OCI-LY7 (cell line): ENCODE measurements at regions not wholly inside any gene's neighbourhood (a gene's known extent, or its start where the extent isn't known, plus 50 kb on each side); places are given as distances from the start of the nearest gene placed in this dataset.

Source experiments
- BruUV-seq: library from RNA; stranded (reverse); fragments of 400-500 nt; replicated peaks from 2 replicates; lab custom pipeline; 2021; lab: Mats Ljungman, UMichigan
- CTCF ChIA-PET: fragments of 300-600 bp; sonication (Branson Sonifier 250); formaldehyde crosslinking; loops from one replicate; lab custom pipeline; 2022; ENCODE audit warnings: antibody characterized with exemption; ENCODE audit not compliant: unreplicated experiment; lab: Charles Lee
- POLR2A ChIA-PET: fragments of 300-600 bp; sonication (Branson Sonifier 250); formaldehyde crosslinking; loops from one replicate; lab custom pipeline; 2022; ENCODE audit warnings: antibody characterized with exemption; lab: Charles Lee
- DNase-seq: peaks from one replicate; pipeline ENCODE4 v3.0.0-alpha.2; 2015; ENCODE audit warnings: low spot score
- H2AFZ ChIP-seq: fragments of 200-600 bp; sonication (generic), shearing (Covaris generic); 2 replicates; pipeline ENCODE4 v1.6.1; 2014; ENCODE audit warnings: mild to moderate bottlenecking, antibody characterized with exemption, low read length, moderate library complexity
- H3K27ac ChIP-seq: fragments of 200-600 bp; sonication (generic); 2 replicates; pipeline ENCODE4 v1.5.1; 2014; ENCODE audit warnings: mixed run types, low read depth, mild to moderate bottlenecking, moderate library complexity, low read length, inconsistent platforms; ENCODE audit not compliant: poor library complexity, severe bottlenecking
- H3K36me3 ChIP-seq: fragments of 200-600 bp; sonication (generic); 2 replicates; pipeline ENCODE4 v1.6.1; 2014; ENCODE audit warnings: mild to moderate bottlenecking, antibody characterized with exemption, low read length, moderate library complexity, mixed read lengths; ENCODE audit not compliant: insufficient read depth
- H3K4me1 ChIP-seq: fragments of 200-600 bp; sonication (generic); 2 replicates; pipeline ENCODE4 v1.5.1; 2014; ENCODE audit warnings: mild to moderate bottlenecking, low read length; ENCODE audit not compliant: insufficient read depth, poor library complexity, severe bottlenecking
- H3K4me2 ChIP-seq: fragments of 200-600 bp; sonication (generic); 2 replicates; pipeline ENCODE4 v1.6.1; 2014; ENCODE audit warnings: mild to moderate bottlenecking, low read length
- H3K4me3 ChIP-seq: fragments of 200-600 bp; sonication (generic); 2 replicates; pipeline ENCODE4 v1.5.1; 2014; ENCODE audit warnings: mild to moderate bottlenecking, low read depth, low read length; ENCODE audit not compliant: poor library complexity, severe bottlenecking
- H3K79me2 ChIP-seq: fragments of 200-600 bp; sonication (generic); 2 replicates; pipeline ENCODE4 v1.6.1; 2016; ENCODE audit warnings: low read depth, mild to moderate bottlenecking, low read length, moderate library complexity, mixed read lengths; ENCODE audit not compliant: insufficient read depth
- H3K9me2 ChIP-seq: fragments of 200-600 bp; sonication (generic); 2 replicates; pipeline ENCODE4 v1.6.1; 2016; ENCODE audit warnings: mild to moderate bottlenecking, low read length, mixed read lengths; ENCODE audit not compliant: insufficient read depth
- H3K9me3 ChIP-seq: fragments of 200-600 bp; sonication (generic); 2 replicates; pipeline ENCODE4 v1.6.1; 2014; ENCODE audit warnings: mild to moderate bottlenecking, mixed run types, low read length, mixed read lengths
- H4K20me1 ChIP-seq: fragments of 200-600 bp; sonication (generic); 2 replicates; pipeline ENCODE4 v1.6.1; 2014; ENCODE audit warnings: mild to moderate bottlenecking, antibody characterized with exemption, low read length, moderate library complexity, mixed read lengths; ENCODE audit not compliant: insufficient read depth
- EZH2phosphoT487 ChIP-seq: fragments of 200-600 bp; sonication (generic); IDR thresholded peaks from 2 replicates; pipeline ENCODE4 v1.6.1; 2018; ENCODE audit warnings: low read depth, borderline replicate concordance, mild to moderate bottlenecking, mixed run types, antibody characterized with exemption, low read length, moderate library complexity, mixed read lengths
- intact Hi-C: fragments of 100-400 bp; cut with micrococcal nuclease; formaldehyde crosslinking; loops from one replicate; pipeline ENCODE4 v1.10.0; 2022; ENCODE audit not compliant: unreplicated experiment
- TF ChIP-seq, protein P1 (sequence below): fragments of 200-600 bp; sonication (generic); conservative IDR thresholded peaks from 2 replicates; pipeline ENCODE4 v1.5.1; 2014; ENCODE audit warnings: mild to moderate bottlenecking, antibody characterized with exemption, low read length, moderate library complexity, mixed read lengths

DNA sequence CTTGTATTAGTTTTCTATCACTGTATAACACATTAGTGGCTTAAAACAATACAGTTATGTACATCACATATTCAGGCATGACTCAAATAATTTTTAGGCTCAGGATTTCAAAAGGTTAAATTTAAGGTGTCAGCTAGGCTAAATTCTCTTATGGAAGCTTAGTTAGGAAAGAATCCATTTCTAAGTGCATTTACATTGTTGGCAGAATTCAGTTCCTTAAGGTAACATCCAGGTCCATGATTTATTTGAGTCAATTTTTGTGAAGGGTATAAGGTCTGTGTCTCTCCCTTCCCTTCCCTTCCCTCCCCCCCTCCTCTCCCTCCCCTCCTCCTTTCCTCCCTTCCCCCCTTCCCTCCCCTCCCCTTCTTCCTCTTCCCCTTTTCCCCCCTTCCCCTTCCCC, 399.0 kb upstream of the CNTN5 start:
- H3K4me3 ChIP-seq, result no peak overlapping the region
- ChIA-PET CTCF (no interaction called here), POLR2A (no interaction called here)
- no peaks in the 10 kb centered on the region for H3K36me3 ChIP-seq
- intact Hi-C loops, result no loop called here
- no peaks in the 10 kb centered on the region for H3K9me3 ChIP-seq
- no peak for TF ChIP-seq EZH2phosphoT487
- TF ChIP-seq, protein P1, sequence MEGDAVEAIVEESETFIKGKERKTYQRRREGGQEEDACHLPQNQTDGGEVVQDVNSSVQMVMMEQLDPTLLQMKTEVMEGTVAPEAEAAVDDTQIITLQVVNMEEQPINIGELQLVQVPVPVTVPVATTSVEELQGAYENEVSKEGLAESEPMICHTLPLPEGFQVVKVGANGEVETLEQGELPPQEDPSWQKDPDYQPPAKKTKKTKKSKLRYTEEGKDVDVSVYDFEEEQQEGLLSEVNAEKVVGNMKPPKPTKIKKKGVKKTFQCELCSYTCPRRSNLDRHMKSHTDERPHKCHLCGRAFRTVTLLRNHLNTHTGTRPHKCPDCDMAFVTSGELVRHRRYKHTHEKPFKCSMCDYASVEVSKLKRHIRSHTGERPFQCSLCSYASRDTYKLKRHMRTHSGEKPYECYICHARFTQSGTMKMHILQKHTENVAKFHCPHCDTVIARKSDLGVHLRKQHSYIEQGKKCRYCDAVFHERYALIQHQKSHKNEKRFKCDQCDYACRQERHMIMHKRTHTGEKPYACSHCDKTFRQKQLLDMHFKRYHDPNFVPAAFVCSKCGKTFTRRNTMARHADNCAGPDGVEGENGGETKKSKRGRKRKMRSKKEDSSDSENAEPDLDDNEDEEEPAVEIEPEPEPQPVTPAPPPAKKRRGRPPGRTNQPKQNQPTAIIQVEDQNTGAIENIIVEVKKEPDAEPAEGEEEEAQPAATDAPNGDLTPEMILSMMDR, result no peak
- no peak for DNase-seq
- no peaks in the 10 kb centered on the region for H3K4me1 ChIP-seq
- no peak overlapping the region for H3K27ac ChIP-seq
- no TSS peak for BruUV-seq
- no peaks in the 10 kb centered on the region for H4K20me1 ChIP-seq
- no peak overlapping the region for H3K4me2 ChIP-seq
- H3K79me2 ChIP-seq, result no peaks in the 10 kb centered on the region
- no peak overlapping the region for H2AFZ ChIP-seq
- H3K9me2 ChIP-seq, result no peaks in the 10 kb centered on the region

DNA sequence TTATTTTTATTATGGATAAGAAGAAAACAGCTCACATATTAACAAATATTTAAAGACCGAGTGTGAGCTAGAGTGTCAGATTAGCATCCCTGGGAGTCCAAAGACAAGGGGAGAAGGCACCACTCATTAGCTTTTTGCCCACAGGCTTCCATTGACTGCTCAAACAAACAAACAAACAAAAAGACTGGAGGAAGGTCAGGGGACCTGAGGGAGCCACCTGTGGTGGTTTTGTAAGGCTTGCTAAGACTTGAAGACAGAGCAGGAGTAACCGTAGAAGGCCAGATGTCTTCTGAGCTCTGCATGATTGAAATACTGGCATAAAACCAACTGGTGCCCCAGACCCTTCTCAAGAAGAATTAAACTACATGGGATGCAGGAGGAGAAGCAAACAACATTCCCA, 395.2 kb upstream of the CNTN5 start:
- DNase-seq, result no peak
- H3K4me2 ChIP-seq, result no peak overlapping the region
- H3K27ac ChIP-seq, result no peak overlapping the region
- ChIA-PET CTCF (no interaction called here), POLR2A (interaction anchor here (0.8 kb wide), 1 partner anchor 11 kb away, joined by 3 read pairs; no protein-coding TSS in a partner anchor)
- H3K36me3 ChIP-seq, result no peaks in the 10 kb centered on the region
- no peaks in the 10 kb centered on the region for H3K79me2 ChIP-seq
- intact Hi-C loops, result no loop called here
- no TSS peak for BruUV-seq
- no peak overlapping the region for H2AFZ ChIP-seq
- no peak overlapping the region for H3K4me3 ChIP-seq
- no peaks in the 10 kb centered on the region for H3K9me2 ChIP-seq
- H3K4me1 ChIP-seq, result no peaks in the 10 kb centered on the region
- TF ChIP-seq, protein P1, result no peak
- no peak for TF ChIP-seq EZH2phosphoT487
- H3K9me3 ChIP-seq, result no peaks in the 10 kb centered on the region
- no peaks in the 10 kb centered on the region for H4K20me1 ChIP-seq

DNA sequence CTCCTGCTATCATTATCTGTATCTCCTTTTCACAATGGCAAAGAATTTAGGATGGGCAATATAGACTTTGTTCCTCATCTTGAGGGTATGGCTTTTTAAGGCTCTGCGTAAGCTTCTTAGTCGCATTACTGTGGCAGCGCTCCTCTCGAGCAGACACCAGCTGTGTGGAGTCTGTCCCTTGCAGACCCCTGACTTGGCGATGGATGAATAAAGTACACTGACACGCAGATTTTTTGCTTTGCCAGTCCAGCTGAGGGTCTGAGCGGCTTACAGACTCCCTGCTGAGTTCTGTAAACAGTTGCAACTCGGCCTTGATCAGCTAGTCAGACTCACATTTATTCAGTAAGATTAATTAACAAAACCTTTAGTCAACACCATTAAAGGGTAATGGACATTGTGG, 390.0 kb upstream of the CNTN5 start:
- CTCF ChIA-PET, result no interaction called here
- intact Hi-C loops, result no loop called here
- H3K36me3 ChIP-seq, result no peaks in the 10 kb centered on the region
- no peaks in the 10 kb centered on the region for H3K9me3 ChIP-seq
- H3K4me2 ChIP-seq, result no peak overlapping the region
- DNase-seq, result no peak
- H3K79me2 ChIP-seq, result no peaks in the 10 kb centered on the region
- no peak for TF ChIP-seq EZH2phosphoT487
- TF ChIP-seq, protein P1, result no peak
- H3K4me3 ChIP-seq, result no peak overlapping the region
- H3K9me2 ChIP-seq, result no peaks in the 10 kb centered on the region
- no TSS peak for BruUV-seq
- no peak overlapping the region for H3K27ac ChIP-seq
- no peaks in the 10 kb centered on the region for H3K4me1 ChIP-seq
- H2AFZ ChIP-seq, result no peak overlapping the region
- POLR2A ChIA-PET, result no interaction called here
- no peaks in the 10 kb centered on the region for H4K20me1 ChIP-seq
